Heart right ventricle (tissue), 16 donors: ENCODE measurements at regions not wholly inside any gene's neighbourhood (a gene's known extent, or its start where the extent isn't known, plus 50 kb on each side); places are given as distances from the start of the nearest gene placed in this dataset.
"Not testable (repeated sequence)": the region's sequence is repeated elsewhere in the genome, so short reads cannot be mapped to it uniquely, and the experiment has no call there.

Experiments used
- ATAC-seq, 8 donors: fragments of 200-7000 bp; cut with Tn5 transposase; one replicate each; pipeline ENCODE4 v1.9.1; 2020; ENCODE audit warnings: mild to moderate bottlenecking in 8 of 8, moderate library complexity in 8 of 8, moderate number of reproducible peaks in 1 of 8
- DNase-seq, 2 donors: peaks; one replicate each; pipeline ENCODE4 v3.0.0-alpha.2; 2020
- H3K27ac ChIP-seq, 10 donors: fragments of 200-600 bp; sonication (generic) in 2 of 10; one replicate each; pipeline versions ENCODE4 v1.5.0 to v1.8.0; 2020 to 2022; ENCODE audit warnings: mild to moderate bottlenecking in 3 of 10
- H3K27me3 ChIP-seq, 7 donors: fragments of 200-600 bp; one replicate each; pipeline ENCODE4 v1.8.0; 2021 to 2022; ENCODE audit warnings: mild to moderate bottlenecking in 2 of 7
- H3K36me3 ChIP-seq, 9 donors: fragments of 200-600 bp; sonication (generic) in 1 of 9; one replicate each; pipeline versions ENCODE4 v1.5.0 to v1.8.0; 2020 to 2022; ENCODE audit warnings: mild to moderate bottlenecking in 2 of 9
- H3K4me1 ChIP-seq, 9 donors: fragments of 200-600 bp; sonication (generic) in 1 of 9; one replicate each; pipeline versions ENCODE4 v1.5.0 to v1.8.0; 2020 to 2022; ENCODE audit warnings: mild to moderate bottlenecking in 4 of 9
- H3K4me3 ChIP-seq, 10 donors: fragments of 200-600 bp; sonication (generic) in 2 of 10; one replicate each; pipeline versions ENCODE4 v1.5.0 to v1.8.0; 2020 to 2022; ENCODE audit warnings: mild to moderate bottlenecking in 7 of 10, moderate library complexity in 2 of 10
- H3K9me3 ChIP-seq, 11 donors: fragments of 200-600 bp in 10 of 11; sonication (generic) in 2 of 11; one replicate each; pipeline versions ENCODE4 v1.5.0 to v1.8.0; 2013 to 2022; ENCODE audit warnings: mild to moderate bottlenecking in 2 of 11, control low read depth in 1 of 11, moderate library complexity in 1 of 11
- WGBS, 2 donors: extraction: QIAGEN DNeasy Blood & Tissue Kit; methylation state at CpG; one replicate each; pipeline ENCODE4 v1.1.7; 2013; ENCODE audit warnings: inconsistent platforms in 1 of 2; 5-methylcytosine and 5-hydroxymethylcytosine counted together
- intact Hi-C, 10 donors: fragments of 100-400 bp; cut with DNase I; formaldehyde crosslinking; loops; one replicate each; pipeline versions ENCODE4 v1.11.1 to v1.14.2; 2022
- TF ChIP-seq, protein P1 (sequence below), 9 donors: fragments of 200-600 bp; sonication (generic) in 2 of 9; IDR thresholded peaks; one replicate each; pipeline versions ENCODE4 v1.5.0 to v1.8.0; 2021 to 2022; ENCODE audit warnings: antibody characterized with exemption in 9 of 9, mild to moderate bottlenecking in 5 of 9, moderate library complexity in 1 of 9
- donor health status: Arrhythmogenic right ventricular cardiomyopathy.
- donor health status: ischemic (EF 13 %, LVEDD 7.1; RV severe dilation, severe dysfunction).
- donor health status: healthy with polysubstance abuse.
- donor health status: DM: no; HTN: yes; CAD: no.
- donor health status: DM: no; HTN: no; CAD: no.
- donor health status: ischemic (EF 25% LVEDD 6.9; RV normal size, moderate dysfunction).
- donor health status: ischemic (EF 25% LVEDD 5.7; RV mildly dilated, moderate dysfunction).
- donor health status: healthy.
- donor health status: DM: yes; HTN: yes; CAD: no.
- donor health status: Ischemic cardiomyopathy.
- donor health status: ischemic (EF 35%, LVEDD 5.7; RV mildly dilated, moderate dysfunction).
- donor health status: nonischemic (EF 11% LVEDD 7.7; RV severe dilation, severe dysfunction).
- donor health status: DM: yes; HTN: yes; CAD: no.
- donor health status: PGD.
- donor health status: ischemic (EF 29% LVEDD 5.4; RV normal size, mild dysfunction).
- donor health status: nonischemic (EF 23%, LVEDD 6.1; RV moderate dilation, normal function).

DNA sequence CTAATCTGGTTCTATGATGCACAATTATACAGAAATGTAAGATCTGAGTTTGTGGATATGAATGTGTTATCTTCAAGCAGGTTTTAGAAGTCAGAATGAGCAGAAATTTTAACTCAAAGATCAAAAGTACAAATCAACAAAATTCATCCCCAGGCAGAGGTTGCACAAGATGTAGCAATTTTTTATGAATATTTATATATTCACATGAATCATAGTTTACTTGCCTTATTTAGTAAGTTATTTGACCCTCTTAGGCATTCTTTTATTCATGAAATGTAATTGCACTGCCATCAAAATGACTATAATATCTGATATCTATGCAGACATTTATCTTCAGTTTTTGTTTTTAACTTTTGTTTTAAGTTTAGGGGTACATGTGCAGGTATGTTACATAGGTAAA, 103.1 kb upstream of the DAZL start:
- intact Hi-C loops = no loop called here
- H3K9me3 ChIP-seq = peaks cover 0 to 26% (median under 1%) of the 10 kb centered on the region in 11 donors
- H3K4me3 ChIP-seq = no peak overlapping the region
- TF ChIP-seq, protein P1, sequence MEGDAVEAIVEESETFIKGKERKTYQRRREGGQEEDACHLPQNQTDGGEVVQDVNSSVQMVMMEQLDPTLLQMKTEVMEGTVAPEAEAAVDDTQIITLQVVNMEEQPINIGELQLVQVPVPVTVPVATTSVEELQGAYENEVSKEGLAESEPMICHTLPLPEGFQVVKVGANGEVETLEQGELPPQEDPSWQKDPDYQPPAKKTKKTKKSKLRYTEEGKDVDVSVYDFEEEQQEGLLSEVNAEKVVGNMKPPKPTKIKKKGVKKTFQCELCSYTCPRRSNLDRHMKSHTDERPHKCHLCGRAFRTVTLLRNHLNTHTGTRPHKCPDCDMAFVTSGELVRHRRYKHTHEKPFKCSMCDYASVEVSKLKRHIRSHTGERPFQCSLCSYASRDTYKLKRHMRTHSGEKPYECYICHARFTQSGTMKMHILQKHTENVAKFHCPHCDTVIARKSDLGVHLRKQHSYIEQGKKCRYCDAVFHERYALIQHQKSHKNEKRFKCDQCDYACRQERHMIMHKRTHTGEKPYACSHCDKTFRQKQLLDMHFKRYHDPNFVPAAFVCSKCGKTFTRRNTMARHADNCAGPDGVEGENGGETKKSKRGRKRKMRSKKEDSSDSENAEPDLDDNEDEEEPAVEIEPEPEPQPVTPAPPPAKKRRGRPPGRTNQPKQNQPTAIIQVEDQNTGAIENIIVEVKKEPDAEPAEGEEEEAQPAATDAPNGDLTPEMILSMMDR (IDR thresholded peaks at IDR 0.05) = no peak
- ATAC-seq (no peak), DNase-seq (no peak)
- peaks cover 0 to 4% (median 0%) of the 10 kb centered on the region in 9 donors for H3K4me1 ChIP-seq
- H3K36me3 ChIP-seq = no peaks in the 10 kb centered on the region
- no peak overlapping the region for H3K27ac ChIP-seq
- H3K27me3 ChIP-seq = no peaks in the 10 kb centered on the region

DNA sequence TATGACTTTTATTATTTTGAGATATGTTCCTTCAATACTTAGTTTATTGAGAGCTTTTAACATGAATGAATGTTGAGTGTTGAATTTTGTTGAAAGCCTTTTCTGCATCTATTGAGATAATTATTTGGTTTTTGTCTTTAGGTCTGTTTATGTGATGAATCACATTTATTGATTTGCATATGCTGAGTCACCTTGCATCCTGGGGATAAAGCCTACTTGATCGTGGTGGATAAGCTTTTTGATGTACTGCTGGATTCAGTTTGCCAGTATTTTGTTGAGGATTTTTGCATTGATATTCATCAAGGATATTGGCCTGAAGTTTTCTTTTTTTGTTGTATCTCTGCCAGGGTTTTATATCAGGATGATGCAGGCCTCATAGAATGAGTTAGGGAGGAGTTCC, 106.5 kb upstream of the DAZL start:
- H3K27ac ChIP-seq, H3K4me1 ChIP-seq, DNase-seq, H3K36me3 ChIP-seq, intact Hi-C loops, H3K4me3 ChIP-seq, H3K27me3 ChIP-seq, ATAC-seq: not testable (repeated sequence)
- H3K9me3 ChIP-seq = peaks cover 0 to 30% (median 6%) of the 10 kb centered on the region in 11 donors
- 84 to 89% methylated on average over 1 of the region's 1 CpG for WGBS, 2 donors

DNA sequence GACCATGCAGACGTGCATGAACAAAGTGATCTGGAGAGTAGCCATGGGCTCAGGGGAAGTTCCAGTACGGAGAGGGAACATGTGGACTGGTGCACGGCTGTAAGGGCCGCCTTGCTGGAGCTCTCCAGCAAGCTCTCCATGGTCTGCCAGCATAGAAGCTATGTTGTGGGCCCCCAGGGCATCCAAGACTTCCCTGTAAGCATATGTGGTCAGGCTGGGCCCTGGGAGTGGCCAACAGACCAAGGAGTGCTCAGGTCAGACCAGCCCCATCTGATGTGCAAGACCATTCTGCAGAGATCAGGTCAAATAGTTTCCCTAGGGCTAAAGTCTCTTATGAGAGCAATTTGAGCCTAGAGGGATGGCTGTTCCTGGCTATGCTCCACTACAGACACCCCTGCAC, 110.1 kb upstream of the DAZL start:
- intact Hi-C loops = no loop called here
- no peak for DNase-seq
- Histone ChIP-seq H3K36me3 (no peaks in the 10 kb centered on the region), H3K27ac (no peak overlapping the region), H3K27me3 (no peaks in the 10 kb centered on the region), H3K4me1 (peaks cover 0 to 2% (median 0%) of the 10 kb centered on the region in 9 donors), H3K9me3 (peaks cover 0 to 19% (median 6%) of the 10 kb centered on the region in 11 donors), H3K4me3 (no peak overlapping the region)
- ATAC-seq = no peak
- TF ChIP-seq, protein P1 (IDR thresholded peaks at IDR 0.05) = no peak
- 87 to 94% methylated on average over 4 of the region's 4 CpGs for WGBS, 2 donors

DNA sequence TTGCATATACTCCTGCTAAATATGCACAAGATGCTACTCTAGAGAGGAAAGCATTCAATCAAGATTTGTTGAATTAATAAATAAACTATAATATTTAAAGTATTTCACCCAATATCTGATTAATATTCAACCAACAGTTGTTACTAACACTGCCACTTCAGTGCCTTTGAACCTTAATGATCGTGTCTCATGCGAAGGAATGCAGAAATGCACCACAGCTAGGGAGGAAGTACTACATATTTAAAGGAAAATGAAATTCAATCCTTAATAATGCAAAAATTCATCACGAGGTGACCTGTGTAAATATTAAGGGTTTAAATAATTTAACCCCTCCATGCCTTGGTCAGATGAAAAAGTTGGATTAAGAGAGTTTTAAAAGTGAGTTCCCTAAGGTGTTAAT, 114.2 kb upstream of the DAZL start:
- Histone ChIP-seq H3K4me1 (peaks cover 0 to 12% (median 0%) of the 10 kb centered on the region in 9 donors), H3K4me3 (no peak overlapping the region), H3K27me3 (no peaks in the 10 kb centered on the region), H3K27ac (no peak overlapping the region), H3K36me3 (no peaks in the 10 kb centered on the region), H3K9me3 (peaks cover 0 to 3% (median 0%) of the 10 kb centered on the region in 11 donors)
- TF ChIP-seq, protein P1 (IDR thresholded peaks at IDR 0.05) = no peak
- intact Hi-C loops = no loop called here
- 68 to 72% methylated on average over 3 of the region's 3 CpGs for WGBS, 2 donors
- ATAC-seq = no peak
- DNase-seq = no peak

DNA sequence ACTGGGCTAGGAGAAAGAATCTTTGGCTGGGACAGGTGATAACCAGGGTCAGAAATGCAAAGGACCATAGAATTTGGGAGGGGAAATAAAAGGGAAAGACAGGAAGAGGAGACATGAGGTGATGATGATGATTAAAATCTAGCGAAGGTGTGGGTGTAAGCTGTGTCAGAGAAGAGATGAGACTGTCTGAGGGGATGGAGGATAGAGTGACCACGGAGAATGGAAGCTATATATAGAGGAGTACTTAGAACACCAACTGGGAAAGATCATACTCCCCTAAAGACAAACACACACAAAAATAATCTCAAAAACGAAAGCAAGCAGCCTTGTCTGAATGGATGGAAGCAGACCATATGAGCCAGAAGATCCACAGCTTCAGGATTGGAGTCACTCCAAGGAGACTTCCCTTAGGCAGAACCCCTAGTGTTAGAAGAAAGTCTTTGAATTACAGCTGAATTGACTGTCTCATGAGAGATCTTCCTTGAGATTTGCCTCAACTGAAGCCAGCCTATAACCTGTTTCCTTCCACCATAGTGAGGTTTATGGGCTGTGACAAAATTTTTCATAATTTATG, 115.2 kb upstream of the DAZL start:
- Histone ChIP-seq H3K27me3 (no peaks in the 10 kb centered on the region), H3K36me3 (no peaks in the 10 kb centered on the region), H3K4me3 (no peak overlapping the region), H3K4me1 (peaks cover 0 to 18% (median 0%) of the 10 kb centered on the region in 9 donors), H3K9me3 (peaks cover 0 to 3% (median 0%) of the 10 kb centered on the region in 11 donors), H3K27ac (no peak overlapping the region)
- intact Hi-C loops = no loop called here
- ATAC-seq (no peak), DNase-seq (no peak)
- TF ChIP-seq, protein P1 (IDR thresholded peaks at IDR 0.05) = no peak
- 41 to 48% methylated on average over 3 of the region's 3 CpGs for WGBS, 2 donors
